TTC549 (cell line): ENCODE measurements at regions not wholly inside any gene's neighbourhood (a gene's known extent, or its start where the extent isn't known, plus 50 kb on each side); places are given as distances from the start of the nearest gene placed in this dataset.

ENCODE experiments used
- FAIRE-seq: peaks from 2 replicates; lab custom pipeline; 2012; peaks lifted over from hg19 to GRCh38; lab: Jason Lieb, UNC

DNA sequence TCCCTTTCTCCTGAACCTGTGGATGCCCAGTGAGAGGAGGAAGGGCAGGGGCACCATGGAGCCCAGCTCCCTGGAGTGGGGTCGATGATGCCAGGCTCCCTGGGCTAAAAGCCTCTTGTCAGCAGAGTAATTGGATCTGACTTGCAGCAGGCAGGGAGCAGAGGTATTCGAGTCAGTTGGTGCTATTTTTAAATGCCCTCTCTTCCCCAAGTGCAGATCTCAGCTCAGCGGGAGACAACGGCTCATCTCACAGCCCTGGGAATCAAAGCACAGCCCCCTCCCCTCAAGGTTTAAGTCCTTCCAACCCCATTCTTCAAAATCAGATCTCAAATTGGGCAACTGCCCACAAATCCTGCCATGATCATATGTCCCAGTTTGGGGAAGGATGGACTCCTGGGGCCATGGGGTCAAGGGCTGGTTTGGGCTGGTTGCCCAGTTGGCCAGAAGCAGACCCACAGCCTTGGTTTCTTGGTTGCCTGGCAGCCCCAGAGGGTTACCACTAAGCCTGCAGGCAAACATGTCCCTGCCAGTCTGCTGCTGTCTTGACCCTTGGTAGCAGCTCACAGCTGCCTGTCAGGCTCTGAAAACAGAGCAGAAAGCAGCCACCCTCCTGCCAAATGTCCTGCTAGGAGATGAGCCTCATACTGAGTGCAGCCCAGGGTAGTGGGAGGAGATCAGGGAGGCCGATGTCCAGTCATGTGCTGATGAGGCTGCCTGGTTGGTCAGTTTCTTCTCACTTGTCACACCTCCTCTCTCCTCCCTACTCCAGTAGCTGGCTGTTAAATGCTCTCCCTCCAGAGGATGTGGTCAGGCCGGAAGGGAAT lies 244.9 kb downstream of the LOXHD1 start:
- no peak for FAIRE-seq

DNA sequence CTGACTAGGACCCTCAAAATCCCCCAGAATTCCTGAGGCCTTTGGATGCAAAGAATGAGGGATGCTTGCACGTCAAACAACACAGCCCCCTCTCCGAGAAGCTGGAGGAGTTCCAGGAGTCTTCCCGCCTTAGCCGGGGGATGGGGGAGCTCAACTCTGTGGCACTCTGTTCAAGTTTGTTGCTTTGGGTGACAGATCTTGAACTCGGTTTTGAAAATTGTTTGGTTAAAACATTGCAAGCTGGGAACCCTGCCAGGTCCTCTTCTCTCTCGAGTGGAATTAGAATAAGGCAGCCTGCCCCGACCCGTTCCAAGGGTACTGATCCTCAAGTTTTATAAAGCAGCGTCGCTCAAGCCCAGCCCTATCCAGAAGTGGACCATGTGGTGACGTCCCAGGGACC lies 244.1 kb downstream of the LOXHD1 start:
- FAIRE-seq, result no peak

DNA sequence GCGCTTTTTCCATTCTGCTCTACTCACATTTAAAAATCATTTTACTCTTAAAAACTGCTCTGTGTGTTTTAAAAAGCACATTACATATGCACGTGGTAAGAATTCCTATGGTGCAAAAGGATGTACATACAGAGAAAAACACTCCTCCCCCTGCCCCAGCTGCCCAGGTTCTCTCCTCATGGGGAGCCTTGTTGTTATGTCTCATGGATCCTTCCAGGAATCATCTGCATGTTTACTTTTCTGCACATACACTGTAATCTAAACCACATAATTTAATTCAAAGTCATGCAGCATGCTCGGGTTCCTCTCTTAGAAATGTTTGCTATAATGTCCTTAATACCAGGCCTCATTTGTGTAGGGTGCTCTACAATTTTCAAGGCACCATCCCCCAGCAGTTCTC lies 243.3 kb downstream of the LOXHD1 start:
- no peak for FAIRE-seq

DNA sequence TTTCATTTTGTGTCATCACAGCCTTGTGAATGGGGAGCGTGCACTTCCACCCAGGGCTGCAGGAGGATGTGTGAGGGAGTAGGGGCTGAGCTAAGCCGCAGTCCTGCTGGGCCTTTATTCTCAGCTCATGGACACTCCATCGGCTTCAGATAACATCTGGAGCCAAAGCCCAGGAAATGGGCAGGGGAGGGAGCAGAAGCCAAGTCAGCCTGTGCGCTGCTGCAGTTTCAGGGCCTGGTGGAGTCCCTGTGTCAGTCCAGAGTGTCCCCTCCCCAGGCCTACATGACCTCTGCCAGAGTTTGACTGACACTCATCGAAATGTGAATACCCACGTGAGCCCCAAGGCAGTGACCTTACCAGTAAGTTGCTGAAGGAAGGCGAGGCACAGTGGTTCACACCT lies 242.2 kb downstream of the LOXHD1 start:
- no peak for FAIRE-seq

DNA sequence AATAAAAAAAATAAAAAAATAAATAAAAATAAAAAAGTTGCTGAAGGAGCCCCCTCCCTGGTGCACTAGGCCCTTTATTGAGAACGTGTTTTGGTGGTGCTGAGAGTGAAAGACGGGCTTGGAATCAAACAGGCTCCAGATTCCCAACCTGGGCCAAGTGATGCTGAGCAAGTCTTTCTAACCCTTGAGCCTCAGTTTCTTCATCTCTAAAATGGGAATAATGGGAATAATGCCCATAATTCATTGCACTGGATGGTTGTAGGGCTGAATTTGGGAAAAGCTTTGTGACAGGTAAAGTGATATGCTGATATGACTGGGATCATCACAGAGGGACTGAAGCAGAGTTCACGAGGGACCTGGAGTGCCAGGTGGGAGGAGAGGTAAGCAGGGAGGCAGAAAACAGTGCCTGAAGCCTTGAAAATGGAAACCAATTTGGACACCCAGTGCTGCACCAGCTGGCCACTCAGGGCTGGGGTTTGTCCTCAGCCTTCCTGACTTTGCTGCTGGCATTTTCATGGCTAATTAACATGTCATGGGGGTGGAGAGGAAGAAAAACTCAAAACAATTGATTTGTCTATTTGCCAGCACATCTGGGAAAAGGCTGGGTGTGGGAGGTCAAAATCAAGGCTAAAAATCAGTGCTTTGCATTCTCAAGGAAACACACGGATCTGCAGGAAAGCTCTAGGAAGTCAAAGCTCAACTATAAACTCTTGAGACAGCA lies 241.3 kb downstream of the LOXHD1 start:
- FAIRE-seq, result no peak

DNA sequence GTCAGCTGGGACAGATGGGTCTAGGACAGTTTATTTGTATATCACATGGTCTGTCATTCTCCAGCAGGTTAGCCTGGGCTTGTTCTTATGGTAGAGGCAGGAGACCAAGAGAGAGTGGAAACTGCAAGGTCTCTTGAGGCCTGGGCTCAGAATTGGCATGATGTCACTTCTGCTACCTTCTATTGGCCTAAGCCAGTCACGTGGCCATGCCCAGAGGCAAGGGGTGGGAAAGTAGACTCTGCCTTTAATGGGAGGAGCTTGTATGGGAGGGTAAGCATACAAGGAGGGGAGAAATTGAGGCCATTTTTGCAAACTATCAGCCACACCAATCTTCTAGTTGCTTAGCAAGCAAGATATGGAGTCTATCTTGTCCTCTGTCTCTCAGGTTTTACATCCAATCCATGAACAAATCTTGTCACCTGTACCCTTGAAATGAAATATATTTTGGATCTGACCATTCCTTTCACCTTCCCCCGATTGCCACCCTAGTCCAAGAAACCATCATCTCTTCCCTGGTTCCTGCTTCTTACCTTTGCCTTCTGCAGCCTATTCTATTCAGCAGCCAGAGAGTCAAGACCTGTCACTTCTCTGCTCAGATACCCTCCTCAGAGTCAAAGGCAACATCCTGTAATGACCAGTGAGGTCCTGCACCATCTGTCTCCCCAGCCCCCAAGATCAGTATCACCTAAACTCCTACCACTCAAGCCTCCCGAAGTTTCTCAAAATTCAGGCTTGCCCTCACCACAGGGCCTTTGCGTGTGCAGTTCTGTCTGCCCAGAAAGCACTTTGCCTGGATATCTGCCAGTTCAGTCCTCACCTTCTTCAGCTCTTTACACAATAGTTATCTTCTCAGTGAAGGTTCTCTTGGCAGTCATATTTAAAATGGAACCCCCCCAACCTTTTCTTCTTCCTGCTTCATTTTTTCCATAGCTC lies 240.0 kb downstream of the LOXHD1 start:
- no peak for FAIRE-seq

DNA sequence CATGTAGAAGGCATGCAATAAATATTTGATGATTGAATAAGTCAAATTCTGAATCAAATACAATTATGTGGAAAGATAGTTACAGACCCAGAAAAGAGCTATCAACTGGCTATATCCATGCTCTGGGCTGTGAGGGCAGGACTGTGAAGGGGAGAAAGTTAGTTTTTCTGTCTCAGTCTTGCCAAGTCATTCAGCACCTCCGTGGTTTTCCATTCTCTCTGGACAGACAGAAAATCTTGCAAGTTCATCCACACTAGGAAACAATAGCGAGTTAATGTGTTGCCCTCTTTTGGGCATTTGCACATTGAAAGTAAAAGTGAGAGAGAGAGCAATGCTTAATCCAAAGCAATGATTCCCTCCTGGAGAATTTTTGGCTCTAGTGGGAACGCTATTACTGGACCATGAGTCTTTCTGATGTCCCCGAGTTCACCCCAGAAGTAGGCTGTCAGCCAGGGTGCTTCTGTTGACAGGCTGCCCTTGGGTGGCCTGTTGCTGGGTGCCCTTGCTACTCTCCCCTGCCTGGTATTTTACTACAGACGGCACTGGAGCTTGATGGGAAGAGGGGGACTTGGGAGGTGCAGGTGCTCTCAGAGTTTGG lies 238.3 kb downstream of the LOXHD1 start:
- FAIRE-seq, result no peak

DNA sequence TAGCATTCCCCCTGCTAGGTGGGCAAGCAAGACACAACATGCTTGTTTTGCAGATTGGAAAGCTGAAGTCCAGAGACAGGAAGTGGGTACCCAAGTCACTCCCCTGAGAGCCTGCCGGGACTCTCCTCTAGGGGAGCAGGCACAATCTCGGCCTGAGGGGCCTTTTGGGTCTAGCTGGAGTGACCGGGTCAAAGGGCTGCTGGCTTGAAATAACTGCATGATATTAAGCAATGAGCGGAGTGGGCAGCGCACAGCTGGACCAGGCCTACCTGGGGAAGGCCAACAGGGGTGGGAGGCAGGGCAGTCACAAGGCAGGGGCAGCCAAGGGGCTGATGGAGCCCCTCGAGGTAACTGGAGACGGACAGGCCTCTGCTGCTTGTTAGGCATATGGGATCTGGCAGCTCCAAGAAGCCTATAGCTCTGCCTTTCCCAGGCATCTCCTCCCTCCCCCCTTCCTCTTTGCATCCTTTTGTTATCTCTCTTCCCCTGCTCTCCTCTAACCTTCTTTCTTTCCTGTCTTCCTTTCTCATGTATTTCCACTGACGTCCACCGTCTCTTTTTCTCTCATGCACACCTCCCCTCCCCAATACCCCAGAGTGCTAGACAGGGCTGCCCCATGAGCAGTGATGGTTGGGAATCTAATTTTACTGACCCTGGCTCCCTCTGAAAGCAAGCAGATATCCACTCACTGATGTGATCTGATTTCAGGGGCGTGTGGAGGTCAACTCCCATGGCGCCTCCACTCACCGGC lies 237.5 kb downstream of the LOXHD1 start:
- FAIRE-seq, result no peak

DNA sequence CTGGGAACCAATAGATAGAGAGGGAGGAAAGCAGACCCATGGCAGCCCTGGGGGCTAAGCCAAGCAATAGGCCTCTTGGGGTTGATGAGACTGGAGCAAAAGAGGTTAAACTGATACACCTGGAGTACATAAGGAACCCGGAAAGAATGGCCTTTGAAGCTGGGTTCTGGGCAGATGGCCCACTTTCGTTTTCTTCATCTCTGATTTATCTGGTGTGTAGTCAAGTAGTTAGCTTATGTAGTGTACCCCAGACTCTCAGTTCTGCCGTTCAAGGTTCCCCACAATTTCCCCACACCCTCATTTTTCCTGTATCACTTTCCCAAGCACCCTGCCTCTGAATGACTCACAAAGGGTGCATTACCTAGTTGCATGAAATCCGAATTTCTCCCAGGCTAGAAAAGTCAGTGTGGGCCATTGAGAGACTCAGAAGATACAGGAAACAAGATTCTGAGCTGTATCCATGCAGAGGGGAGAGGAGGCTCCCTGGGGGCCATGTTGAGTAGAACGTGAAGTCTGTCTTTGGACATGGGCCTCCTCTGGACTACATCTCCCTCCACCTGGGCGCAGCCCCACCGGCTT lies 235.0 kb downstream of the LOXHD1 start:
- FAIRE-seq, result no peak

DNA sequence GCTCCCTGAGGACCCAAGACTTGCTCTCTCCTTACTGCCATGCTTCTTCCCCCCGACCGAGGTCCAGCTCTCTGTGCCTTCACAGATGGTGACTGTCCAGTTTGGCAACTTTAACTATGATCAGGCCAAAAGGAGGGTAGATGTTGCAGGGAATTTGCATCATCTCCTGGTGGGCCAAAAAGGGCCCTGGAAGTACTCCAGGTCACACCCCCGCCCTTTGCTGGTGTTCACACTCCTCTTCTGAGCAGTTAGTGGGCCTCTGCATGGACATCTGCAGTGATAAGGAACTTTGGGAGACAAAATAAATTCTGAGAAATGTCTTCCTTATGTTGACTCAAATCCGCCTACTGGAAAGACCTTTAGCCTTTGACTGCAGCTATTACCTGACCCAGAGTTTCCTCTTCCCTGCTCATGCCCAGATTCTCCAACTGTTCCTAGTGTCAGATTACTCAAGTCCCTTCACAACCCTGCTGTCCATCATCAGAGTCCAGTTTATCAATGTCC lies 234.4 kb downstream of the LOXHD1 start:
- FAIRE-seq, result no peak

DNA sequence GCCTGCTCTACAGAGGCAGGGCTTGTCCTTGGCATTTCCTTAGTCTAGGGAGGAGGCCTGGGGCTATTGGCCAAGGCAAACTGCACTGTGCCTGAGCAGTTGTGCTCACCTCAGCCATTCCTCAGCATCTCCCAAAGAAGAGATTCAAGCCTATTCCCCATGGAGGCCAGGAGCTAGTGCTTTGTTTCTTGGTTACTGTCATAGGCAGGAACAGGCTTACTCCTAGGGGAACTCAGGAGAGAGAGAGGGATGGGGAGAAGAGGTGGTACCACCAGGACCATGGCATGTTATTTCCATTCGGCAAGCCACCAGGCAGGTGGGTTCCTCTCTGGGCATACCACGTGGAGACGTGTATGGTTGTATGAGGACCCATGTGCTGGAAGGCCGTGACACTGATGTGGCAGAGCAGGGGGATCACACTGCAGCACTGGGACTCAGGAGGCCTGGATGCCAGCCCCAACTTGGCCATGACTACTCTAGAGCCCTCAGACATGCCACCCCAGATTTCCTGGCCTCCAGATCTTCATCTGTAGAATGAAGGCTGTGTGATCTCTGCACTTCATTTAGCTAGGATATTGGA lies 233.7 kb downstream of the LOXHD1 start:
- no peak for FAIRE-seq

DNA sequence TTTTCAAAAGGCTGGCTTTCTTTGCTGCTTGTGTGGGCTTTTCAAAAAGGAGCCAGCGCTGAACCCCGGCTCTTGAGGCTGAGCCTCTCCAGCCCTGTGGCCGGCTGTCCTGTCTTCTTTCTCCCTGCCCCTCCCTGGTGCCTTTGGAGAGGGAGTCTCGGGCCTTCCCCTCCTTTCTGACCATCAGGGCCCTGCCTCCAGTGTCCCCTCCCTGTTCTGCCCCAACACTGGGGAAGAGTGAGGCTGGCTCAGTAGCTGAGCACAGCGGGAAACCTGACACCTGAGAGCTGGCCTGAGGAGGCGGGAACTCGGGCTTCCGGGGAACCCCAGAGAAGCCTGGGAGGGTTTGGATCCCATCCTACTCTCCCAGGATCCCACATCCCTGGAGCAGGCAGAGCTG lies 232.1 kb downstream of the LOXHD1 start:
- no peak for FAIRE-seq

DNA sequence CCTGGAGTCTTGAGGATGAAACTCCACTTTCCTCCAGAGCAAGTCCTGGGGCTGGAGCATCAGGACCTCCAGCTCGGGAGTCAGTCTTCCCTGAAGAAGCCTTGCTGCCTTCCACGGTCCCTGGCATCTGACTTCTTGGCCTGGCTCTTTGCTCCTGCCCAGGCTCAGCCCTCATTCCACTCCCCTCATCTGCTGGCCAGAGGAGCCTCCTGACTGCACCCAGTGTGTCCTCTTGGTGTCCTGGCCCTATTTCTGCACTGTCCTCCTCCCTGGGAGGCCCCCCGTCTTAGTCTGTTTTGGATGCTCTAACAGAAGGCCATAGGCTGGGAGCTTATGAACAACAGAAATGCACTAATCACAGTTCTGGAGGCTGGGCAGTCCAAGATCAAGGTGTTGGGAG lies 231.5 kb downstream of the LOXHD1 start:
- FAIRE-seq, result no peak

DNA sequence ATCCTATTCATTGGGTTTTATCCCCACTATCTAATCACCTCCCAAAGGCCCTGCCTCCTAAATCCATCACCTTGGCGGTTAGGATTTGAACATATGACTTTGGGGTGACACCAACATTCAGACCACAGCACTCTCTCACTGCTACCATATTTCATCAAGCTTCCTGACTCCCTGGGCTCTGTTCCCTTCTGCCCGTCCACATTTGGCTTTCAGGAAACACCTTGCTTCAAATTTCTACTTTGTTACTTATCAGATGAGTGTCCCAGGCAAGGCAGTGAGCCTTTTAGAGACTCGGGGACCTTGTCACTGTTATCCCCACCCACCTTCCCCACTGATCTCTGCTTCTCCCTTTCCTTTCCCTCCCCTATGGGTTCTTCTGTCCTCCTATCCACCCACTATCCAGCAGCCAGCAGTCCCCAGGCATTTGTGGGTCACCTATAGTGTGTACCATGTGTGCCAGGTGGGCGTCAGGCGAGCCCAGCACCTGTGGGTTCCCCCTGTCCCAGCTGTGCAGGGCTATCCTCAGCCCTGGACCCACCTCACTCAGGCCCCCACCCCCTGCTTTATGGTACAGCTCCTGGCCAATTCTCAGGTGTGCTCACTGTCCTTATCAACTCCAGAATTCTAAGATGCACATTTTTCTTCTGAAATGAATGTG lies 230.9 kb downstream of the LOXHD1 start:
- no peak for FAIRE-seq

DNA sequence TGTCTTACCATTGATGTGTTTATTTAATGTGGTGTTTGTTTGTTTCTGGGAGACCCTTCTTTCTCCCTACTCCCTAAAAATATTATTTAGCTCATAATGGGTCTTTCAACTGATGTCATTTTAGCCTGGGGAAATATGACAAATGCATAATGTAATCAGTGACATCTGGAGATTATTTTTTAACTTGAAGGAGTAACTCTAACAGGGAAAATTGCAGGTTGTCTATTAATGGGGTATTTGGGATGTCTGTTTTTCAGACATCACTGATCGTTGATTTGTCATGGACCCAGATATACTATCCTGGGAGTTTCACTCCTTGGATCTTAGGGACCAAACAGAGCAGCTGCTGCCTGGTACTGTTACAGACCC lies 230.4 kb downstream of the LOXHD1 start:
- FAIRE-seq, result no peak
